Stimulated activated CD8-positive, alpha-beta memory T cell treated with anti-CD3 and anti-CD28 coated beads, Interleukin-2, amount 100 ng/mL, for 48 hours (primary cell): ENCODE measurements at regions not wholly inside any gene's neighbourhood (a gene's known extent, or its start where the extent isn't known, plus 50 kb on each side); places are given as distances from the start of the nearest gene placed in this dataset.
"Not testable (repeated sequence)": the region's sequence is repeated elsewhere in the genome, so short reads cannot be mapped to it uniquely, and the experiment has no call there.

Experiments
- DNase-seq, 2 donors: peaks; one replicate each; pipeline ENCODE4 v3.0.0-alpha.2; 2020; ENCODE audit warnings: low read depth in 2 of 2

GRCh38 chr12:61272441-61272840 is 987.8 kb upstream of the USP15 start:
- no peak for DNase-seq

DNA sequence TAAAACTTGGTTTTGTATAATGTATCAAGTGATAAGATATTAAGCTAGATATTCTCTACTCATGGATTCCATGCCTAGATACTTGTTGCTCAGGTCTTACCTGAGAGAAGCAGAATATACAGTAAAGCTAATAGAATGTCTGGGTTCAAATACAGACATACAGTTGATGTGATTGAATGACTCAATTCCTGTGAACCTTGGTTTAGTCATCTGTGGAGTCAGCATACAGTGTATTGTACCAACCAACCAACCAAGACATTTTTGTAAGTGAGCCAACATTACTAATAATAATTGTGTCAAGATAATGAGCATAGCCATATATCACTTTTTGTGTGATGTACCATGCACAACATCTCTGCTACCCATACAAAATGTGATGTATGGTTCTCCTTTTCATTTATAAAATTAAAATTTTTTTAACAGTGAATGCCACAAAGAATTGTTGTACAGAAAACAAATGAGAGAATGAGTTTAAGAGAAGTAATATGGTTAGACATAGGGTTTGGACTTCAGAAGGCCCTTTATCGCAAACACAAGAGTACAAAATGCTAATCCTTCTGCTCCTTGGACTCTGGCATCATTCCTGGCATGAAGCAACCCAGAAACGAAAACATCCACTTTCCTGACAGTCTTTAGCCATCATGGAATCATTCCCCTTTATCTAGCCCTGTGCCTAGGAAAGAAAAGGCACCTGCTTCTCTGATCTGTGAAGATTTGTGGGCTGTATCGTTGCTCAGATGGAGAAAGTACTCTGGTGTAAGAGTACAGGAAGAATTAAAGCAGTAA is 977.2 kb upstream of the USP15 start:
- no peak for DNase-seq

DNA sequence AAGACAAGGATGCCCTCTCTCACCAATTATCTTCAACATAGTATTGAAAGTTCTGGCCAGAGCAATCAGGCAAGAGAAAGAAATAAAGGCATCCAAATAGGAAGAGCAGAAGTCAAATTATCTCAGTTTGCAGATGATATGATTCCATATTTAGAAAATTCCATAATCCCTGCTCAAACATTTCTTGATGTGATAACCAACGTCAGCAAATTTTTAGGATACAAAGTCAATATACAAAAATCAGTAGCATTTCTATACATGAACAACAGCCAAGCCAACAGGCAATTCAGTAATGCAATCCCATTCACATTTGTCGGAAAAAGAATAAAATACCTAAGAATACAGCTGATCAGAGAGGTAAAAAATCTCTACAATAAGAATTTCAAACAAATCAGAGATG is 969.7 kb upstream of the USP15 start:
- DNase-seq, result no peak

DNA sequence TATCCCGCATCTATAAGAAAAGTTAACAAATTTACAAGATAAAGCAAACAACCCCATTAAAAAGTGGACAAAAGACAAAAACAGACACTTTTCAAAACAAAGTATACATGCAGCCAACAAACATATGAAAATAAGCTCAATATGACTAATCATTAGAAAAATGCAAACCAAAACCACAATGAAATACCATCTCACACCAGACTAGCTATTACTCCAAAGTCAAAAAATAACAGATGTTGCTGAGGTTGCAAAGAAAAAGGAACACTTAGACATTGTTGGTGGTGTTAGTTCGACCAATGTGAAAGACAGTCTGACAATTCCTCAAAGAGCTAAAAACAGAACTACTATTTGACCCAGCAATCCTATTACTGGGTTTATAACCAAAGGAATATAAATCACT is 968.6 kb upstream of the USP15 start:
- no peak for DNase-seq

GRCh38 chr12:61294011-61294410 is 966.2 kb upstream of the USP15 start:
- not testable (repeated sequence) for DNase-seq

DNA sequence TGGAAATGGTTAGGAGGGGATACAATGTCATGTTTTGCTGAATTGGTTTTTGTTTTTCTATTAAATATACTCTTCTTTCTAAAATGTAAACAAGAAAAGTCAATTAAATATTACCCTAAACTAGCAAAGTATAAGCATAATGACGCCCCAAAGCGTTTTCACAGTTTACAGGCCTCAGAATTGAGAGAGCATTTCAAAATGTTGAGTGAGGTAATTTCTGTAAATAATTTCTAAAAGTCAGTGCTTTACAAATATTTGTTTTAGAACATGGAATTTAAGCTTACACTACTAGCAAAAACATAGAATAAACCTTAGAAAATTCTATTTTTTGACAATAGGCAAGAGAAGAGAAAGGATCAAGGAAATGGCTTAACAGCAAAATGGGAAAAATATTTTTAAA is 958.4 kb upstream of the USP15 start:
- DNase-seq, result no peak

DNA sequence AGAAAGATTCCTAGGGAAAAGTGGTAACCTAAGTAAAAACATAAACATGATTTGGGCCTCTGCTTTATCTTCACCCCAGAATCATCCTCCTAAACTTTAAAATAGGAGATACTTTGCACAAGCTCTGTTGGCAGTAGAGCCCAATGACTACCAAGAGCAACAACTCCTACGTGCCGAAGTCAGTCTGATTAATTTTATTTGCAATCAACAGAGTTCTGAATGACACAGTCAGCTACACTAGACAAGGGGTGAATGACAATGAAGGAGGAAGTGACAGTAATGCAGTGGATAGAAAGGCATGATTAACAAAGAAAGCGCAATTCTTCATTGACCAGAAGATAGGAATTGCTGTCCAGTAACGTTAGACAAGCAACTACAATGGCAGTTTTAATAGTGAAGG is 957.9 kb upstream of the USP15 start:
- no peak for DNase-seq

- no peak for DNase-seq
These were observed 952.0 kb upstream of the USP15 start for GRCh38 chr12:61308220-61308619.

DNA sequence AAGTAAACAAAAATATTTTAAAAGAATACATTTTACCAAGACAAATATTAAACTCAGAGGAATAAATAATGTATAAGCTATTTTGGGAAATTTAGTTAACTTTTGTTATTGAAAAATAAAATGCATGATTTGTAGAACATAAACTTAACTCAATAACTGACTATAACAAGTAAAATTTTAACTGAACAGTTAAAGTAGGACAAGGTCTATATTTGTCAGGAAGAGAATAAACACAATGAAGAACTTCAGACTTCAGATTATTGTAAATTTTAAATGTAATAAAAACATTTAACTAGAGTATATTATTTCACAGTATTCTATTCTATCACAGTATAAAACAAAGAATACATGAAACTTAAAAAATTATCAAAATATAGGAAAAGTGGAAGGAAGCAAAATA is 948.8 kb upstream of the USP15 start:
- DNase-seq, result no peak

- DNase-seq, result no peak
These were observed 911.3 kb upstream of the USP15 start for GRCh38 chr12:61348871-61349270.

DNA sequence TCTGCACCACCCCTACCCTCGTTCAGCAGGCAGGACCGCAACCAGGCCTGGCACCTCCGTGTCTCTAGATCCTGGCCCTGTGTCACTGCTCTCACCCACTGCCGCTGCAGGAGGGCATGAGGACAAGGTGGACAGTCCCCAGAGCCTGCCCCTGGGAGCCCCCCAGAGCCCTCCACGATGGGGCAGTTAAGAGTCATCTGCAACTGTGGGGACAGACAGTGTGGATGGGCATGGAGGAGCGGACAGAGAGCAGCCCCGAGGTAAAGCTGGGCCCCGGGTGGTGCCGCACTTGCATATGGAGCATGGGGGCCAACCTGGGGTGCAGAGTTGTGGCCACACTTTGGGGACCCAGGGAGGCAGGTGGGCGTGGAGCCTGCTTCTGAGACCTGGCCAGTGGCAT is 905.1 kb upstream of the USP15 start:
- DNase-seq, result no peak

DNA sequence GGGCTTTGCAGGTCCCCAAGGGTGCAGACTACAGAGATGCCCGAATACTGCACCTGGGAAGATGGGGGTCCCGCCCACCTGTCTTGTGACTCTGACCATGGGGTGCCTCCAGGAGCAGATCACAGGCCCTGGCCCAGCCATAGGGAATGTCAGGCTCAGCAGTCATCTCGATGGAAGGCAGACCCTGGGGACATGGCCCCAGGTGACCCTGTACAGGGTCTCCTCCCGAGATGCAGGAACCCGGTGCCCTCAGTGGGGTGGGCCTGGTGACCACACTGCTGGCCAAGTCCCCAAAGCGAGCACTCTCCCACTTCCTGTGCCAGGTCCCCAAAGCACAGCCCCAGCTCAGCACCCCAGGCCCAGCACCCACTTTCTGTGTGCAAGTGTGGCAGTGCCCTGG is 903.7 kb upstream of the USP15 start:
- no peak for DNase-seq

DNA sequence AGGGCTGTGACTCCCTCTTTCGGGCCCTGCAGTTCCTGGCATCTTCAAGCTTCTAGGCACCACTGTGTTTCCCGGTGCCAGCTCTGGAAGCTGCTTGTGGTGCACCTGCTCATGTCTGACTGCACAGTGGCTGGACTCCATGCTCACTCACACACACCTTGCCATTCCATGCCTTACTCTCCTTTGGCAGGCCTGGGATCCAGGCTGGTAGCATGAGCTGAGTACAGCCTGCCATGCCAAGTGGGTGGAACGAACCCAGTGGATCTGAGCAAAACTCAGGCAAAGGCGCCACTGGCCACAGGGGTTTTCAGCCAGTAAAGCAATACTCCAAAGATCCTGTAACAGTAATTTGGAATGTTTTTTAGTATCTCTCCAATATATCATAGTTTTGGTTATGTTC is 902.7 kb upstream of the USP15 start:
- DNase-seq, result no peak

GRCh38 chr12:61362037-61362436 is 898.2 kb upstream of the USP15 start:
- no peak for DNase-seq

GRCh38 chr12:61365001-61365400 is 895.2 kb upstream of the USP15 start:
- no peak for DNase-seq

DNA sequence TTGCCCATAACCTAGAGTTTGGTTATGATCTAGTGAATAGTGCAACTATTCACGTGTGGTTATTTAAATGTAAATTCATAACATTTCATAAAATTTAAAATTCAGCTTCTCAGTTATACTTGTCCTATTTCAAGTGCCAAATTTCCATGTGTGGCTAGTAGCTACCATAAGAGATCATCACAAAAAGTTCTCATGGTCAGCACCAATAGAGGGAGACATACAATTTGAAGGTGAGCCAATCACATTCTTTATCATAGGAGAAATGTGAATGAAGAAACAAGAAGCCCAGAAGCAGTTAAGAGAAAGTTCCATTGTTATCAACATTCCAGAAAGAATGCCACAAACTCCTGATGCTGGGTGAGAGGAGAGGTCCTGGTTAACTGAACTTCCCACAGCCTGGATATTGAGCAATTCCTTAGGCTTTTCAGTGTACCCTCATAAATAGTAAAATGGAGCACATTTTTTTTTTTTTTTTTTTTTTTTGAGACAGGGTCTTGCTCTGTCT is 892.9 kb upstream of the USP15 start:
- DNase-seq, result no peak

GRCh38 chr12:61369241-61369910 is 890.8 kb upstream of the USP15 start:
- no peak for DNase-seq

DNA sequence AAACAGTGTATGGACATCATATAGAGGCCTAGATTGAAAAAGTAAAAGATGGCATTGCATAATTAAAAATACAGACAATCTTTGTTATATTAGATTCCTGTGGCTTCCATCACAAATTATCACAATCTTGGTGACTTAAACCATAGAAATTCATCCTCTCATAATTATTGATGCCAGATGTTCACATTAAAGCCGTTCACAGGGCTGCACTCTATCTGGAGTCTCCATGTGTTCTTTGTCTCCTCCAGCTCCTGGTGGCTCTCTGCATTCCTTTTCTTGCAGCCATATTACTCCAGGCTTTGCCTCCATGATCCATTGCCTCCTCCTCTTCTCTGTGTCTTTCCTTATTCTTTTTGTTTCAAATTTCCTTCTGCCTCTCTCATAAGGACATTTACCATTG is 875.7 kb upstream of the USP15 start:
- no peak for DNase-seq

DNA sequence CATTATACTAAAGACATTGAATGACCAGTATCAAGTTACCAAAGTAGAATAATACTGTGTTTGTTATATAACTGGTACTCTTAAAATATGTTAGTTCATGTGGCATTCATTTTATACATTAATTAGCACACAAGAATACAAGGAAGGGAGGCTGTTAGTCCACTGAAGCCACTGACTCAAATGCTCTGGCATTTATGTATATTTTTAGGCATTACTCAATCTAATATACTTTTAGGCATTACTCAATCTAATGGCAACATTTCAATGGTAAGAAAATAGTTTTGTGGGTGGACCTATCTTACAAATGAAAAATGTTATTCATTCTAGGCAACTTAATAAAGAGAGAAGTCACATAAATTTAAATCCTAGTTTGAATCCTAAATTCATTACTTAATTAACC is 874.4 kb upstream of the USP15 start:
- no peak for DNase-seq

GRCh38 chr12:61397668-61398067 is 862.5 kb upstream of the USP15 start:
- DNase-seq, result no peak

GRCh38 chr12:61412201-61412600 is 848.0 kb upstream of the USP15 start:
- no peak for DNase-seq

DNA sequence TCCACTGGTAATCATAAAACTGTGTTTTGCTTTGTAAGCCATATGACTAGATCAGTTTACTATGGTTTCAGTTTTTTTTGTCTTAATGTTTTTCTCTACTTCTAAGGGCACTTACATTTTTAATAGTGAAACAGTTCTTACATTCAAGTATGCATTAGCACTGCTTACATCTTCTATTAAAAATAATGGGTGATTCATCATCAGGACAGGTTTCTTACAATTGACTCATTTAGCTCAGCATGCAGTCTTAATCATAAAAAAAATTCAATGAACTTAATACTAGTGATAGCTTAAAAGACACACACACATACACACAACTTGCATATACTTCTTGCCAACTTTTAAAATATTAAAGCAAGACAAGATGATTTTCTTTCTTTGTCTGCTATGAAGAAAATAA is 845.7 kb upstream of the USP15 start:
- no peak for DNase-seq

- DNase-seq, result no peak
These were observed 837.4 kb upstream of the USP15 start for GRCh38 chr12:61422786-61423185.
